MM.1S (cell line): ENCODE measurements at regions not wholly inside any gene's neighbourhood (a gene's known extent, or its start where the extent isn't known, plus 50 kb on each side); places are given as distances from the start of the nearest gene placed in this dataset.

ENCODE experiments used
- DNase-seq: peaks from one replicate; pipeline ENCODE4 v3.0.0-alpha.2; 2015
- H2AFZ ChIP-seq: fragments of 300-600 bp; sonication (generic); 2 replicates; pipeline ENCODE4 v1.6.0; 2016; ENCODE audit warnings: antibody characterized with exemption, low read length
- H3F3A ChIP-seq: fragments of 300-600 bp; sonication (generic); 2 replicates; pipeline ENCODE4 v1.6.1; 2016; ENCODE audit warnings: mild to moderate bottlenecking, antibody characterized with exemption, low read length, moderate library complexity, mixed read lengths; ENCODE audit not compliant: insufficient read depth
- H3K27ac ChIP-seq: fragments of 300-600 bp; sonication (generic); 2 replicates; pipeline ENCODE4 v1.5.1; 2016; ENCODE audit warnings: mild to moderate bottlenecking, low read length
- H3K27me3 ChIP-seq: fragments of 300-600 bp; sonication (generic); replicated peaks from 2 replicates; pipeline ENCODE4 v1.6.0; 2016; ENCODE audit warnings: low read length; ENCODE audit not compliant: insufficient read depth
- H3K36me3 ChIP-seq: fragments of 300-600 bp; sonication (generic); replicated peaks from 2 replicates; pipeline ENCODE4 v1.6.1; 2016; ENCODE audit warnings: mild to moderate bottlenecking, low read length, mixed read lengths; ENCODE audit not compliant: insufficient read depth
- H3K4me1 ChIP-seq: fragments of 300-600 bp; sonication (generic); 2 replicates; pipeline ENCODE4 v1.6.1; 2016; ENCODE audit warnings: low read length, mixed read lengths
- H3K4me2 ChIP-seq: fragments of 300-600 bp; sonication (generic); 2 replicates; pipeline ENCODE4 v1.6.0; 2016; ENCODE audit warnings: low read depth, low read length
- H3K4me3 ChIP-seq: fragments of 300-600 bp; sonication (generic); 2 replicates; pipeline ENCODE4 v1.5.1; 2016; ENCODE audit warnings: low read length, mixed read lengths
- H3K79me2 ChIP-seq: fragments of 300-600 bp; sonication (generic); 2 replicates; pipeline ENCODE4 v1.6.1; 2016; ENCODE audit warnings: mixed run types, low read length, mixed read lengths
- H3K9ac ChIP-seq: fragments of 300-600 bp; sonication (generic); 2 replicates; pipeline ENCODE4 v1.6.1; 2016; ENCODE audit warnings: low read length, mixed read lengths
- H3K9me2 ChIP-seq: fragments of 300-600 bp; sonication (generic); replicated peaks from 2 replicates; pipeline ENCODE4 v1.6.1; 2016; ENCODE audit warnings: mild to moderate bottlenecking, low read length, mixed read lengths; ENCODE audit not compliant: insufficient read depth
- H3K9me3 ChIP-seq: fragments of 300-600 bp; sonication (generic); replicated peaks from 2 replicates; pipeline ENCODE4 v1.6.1; 2016; ENCODE audit warnings: mild to moderate bottlenecking, low read length, mixed read lengths; ENCODE audit not compliant: insufficient read depth
- H4K20me1 ChIP-seq: fragments of 300-600 bp; sonication (generic); 2 replicates; pipeline ENCODE4 v1.6.1; 2016; ENCODE audit warnings: mild to moderate bottlenecking, low read length, moderate library complexity, mixed read lengths; ENCODE audit not compliant: insufficient read depth
- EZH2 ChIP-seq: fragments of 300-600 bp; sonication (generic); optimal IDR thresholded peaks from 2 replicates; pipeline ENCODE3; 2017; ENCODE audit warnings: low read depth, mild to moderate bottlenecking, antibody characterized with exemption, low read length, mixed read lengths
- EZH2phosphoT487 ChIP-seq: fragments of 300-600 bp; sonication (generic); IDR thresholded peaks from 2 replicates; pipeline ENCODE4 v1.6.1; 2018; ENCODE audit warnings: antibody characterized with exemption, low read length
- TF ChIP-seq, protein P1 (sequence below): fragments of 300-600 bp; sonication (generic); IDR thresholded peaks from 2 replicates; pipeline ENCODE4 v1.5.1; 2016; ENCODE audit warnings: antibody characterized with exemption, low read length, mixed read lengths

GRCh38 chr6:167590193-167590592 lies 236.5 kb upstream of the AFDN start:
- Histone ChIP-seq H3K36me3 (no peaks in the 10 kb centered on the region), H3K4me1 (no peaks in the 10 kb centered on the region), H3K9me2 (no peaks in the 10 kb centered on the region), H3K27me3 (no peaks in the 10 kb centered on the region), H3K9me3 (no peaks in the 10 kb centered on the region), H2AFZ (no peak overlapping the region), H3K9ac (no peak overlapping the region), H3F3A (no peaks in the 10 kb centered on the region), H3K4me3 (no peak overlapping the region), H3K79me2 (no peaks in the 10 kb centered on the region), H3K27ac (no peak overlapping the region), H4K20me1 (no peaks in the 10 kb centered on the region), H3K4me2 (no peak overlapping the region)
- TF ChIP-seq, protein P1, sequence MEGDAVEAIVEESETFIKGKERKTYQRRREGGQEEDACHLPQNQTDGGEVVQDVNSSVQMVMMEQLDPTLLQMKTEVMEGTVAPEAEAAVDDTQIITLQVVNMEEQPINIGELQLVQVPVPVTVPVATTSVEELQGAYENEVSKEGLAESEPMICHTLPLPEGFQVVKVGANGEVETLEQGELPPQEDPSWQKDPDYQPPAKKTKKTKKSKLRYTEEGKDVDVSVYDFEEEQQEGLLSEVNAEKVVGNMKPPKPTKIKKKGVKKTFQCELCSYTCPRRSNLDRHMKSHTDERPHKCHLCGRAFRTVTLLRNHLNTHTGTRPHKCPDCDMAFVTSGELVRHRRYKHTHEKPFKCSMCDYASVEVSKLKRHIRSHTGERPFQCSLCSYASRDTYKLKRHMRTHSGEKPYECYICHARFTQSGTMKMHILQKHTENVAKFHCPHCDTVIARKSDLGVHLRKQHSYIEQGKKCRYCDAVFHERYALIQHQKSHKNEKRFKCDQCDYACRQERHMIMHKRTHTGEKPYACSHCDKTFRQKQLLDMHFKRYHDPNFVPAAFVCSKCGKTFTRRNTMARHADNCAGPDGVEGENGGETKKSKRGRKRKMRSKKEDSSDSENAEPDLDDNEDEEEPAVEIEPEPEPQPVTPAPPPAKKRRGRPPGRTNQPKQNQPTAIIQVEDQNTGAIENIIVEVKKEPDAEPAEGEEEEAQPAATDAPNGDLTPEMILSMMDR = no peak
- TF ChIP-seq EZH2phosphoT487 (no peak), EZH2 (no peak)
- no peak for DNase-seq
